ENCODE measurements at regions not wholly inside any gene's neighbourhood (a gene's known extent, or its start where the extent isn't known, plus 50 kb on each side); places are given as distances from the start of the nearest gene placed in this dataset.

GRCh38 chr18:65458871-65459270, 291.9 kb upstream of the CDH7 start:
- TF ChIP-seq POLR2AphosphoS5 (IDR thresholded peaks at IDR 0.05) (no peak), POLR2A (IDR thresholded peaks at IDR 0.05) (no peak), CTCF (IDR thresholded peaks at IDR 0.05) (no peak)
